ENCODE measurements at regions not wholly inside any gene's neighbourhood (a gene's known extent, or its start where the extent isn't known, plus 50 kb on each side); places are given as distances from the start of the nearest gene placed in this dataset.

DNA sequence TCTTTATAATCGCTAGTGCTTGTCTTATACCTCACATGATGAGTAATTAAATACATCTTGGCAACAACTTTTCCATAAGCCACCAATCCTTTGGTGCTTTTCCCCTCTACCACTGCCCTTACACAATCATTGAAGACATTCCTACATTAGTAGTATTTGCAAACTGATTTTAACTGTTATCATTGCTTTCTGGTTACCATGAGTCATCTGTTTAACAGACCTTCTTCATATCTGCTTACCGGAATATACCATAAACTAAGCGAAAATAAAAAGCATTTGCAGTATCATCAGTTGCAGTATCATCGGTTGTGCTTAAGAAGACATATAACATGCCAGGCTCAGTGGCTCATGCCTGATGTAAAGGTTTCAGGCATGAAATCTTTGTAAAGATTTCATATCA lies 54.8 kb upstream of the PLEKHA5 start:
- H3K27me3 ChIP-seq = no peaks in the 10 kb centered on the region
- no peaks in the 10 kb centered on the region for H3K36me3 ChIP-seq
- intact Hi-C loops (cut with DNase I) = no loop called here
- H3K9me3 ChIP-seq = no peaks in the 10 kb centered on the region
- H3K4me3 ChIP-seq = no peak overlapping the region
- H3K27ac ChIP-seq = no peak overlapping the region
- TF ChIP-seq POLR2A (IDR thresholded peaks at IDR 0.05) (no peak), POLR2AphosphoS5 (IDR thresholded peaks at IDR 0.05) (no peak), EP300 (IDR thresholded peaks at IDR 0.05) (no peak)
- TF ChIP-seq, protein P1, sequence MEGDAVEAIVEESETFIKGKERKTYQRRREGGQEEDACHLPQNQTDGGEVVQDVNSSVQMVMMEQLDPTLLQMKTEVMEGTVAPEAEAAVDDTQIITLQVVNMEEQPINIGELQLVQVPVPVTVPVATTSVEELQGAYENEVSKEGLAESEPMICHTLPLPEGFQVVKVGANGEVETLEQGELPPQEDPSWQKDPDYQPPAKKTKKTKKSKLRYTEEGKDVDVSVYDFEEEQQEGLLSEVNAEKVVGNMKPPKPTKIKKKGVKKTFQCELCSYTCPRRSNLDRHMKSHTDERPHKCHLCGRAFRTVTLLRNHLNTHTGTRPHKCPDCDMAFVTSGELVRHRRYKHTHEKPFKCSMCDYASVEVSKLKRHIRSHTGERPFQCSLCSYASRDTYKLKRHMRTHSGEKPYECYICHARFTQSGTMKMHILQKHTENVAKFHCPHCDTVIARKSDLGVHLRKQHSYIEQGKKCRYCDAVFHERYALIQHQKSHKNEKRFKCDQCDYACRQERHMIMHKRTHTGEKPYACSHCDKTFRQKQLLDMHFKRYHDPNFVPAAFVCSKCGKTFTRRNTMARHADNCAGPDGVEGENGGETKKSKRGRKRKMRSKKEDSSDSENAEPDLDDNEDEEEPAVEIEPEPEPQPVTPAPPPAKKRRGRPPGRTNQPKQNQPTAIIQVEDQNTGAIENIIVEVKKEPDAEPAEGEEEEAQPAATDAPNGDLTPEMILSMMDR (IDR thresholded peaks at IDR 0.05) = no peak
- no peaks in the 10 kb centered on the region for H3K4me1 ChIP-seq
- no peak for DNase-seq
- WGBS, 2 donors = 62 to 78% methylated on average over 4 of the region's 4 CpGs

DNA sequence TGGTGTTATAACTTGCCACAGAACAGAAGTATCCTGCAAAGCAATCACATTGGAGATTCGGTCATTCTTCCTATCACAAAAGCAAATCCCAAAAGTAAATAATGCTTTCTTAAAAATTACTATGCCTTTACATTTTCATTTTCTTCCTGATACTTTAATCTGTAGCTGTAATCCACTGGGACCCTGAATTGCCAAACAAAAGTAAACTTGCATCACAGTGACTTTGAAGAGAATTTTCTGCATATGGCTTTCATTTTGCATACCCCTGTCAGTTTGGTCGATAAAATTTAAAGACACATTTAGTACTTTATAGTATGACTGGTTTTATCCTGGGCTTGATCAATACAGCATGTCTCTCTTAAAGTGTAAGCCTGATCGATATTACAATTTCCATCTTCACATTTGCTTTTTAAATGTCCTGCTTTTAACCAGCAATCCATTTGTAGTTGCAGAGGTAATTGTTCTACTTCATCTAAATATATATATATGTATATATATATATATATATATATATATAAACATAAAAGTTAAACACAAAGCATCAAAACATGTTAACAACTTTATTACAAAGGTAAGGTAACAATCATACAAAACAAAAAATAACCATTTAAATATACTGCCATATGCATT lies 53.7 kb upstream of the PLEKHA5 start:
- intact Hi-C loops (cut with DNase I) = no loop called here
- Histone ChIP-seq H3K27me3 (no peaks in the 10 kb centered on the region), H3K27ac (no peak overlapping the region), H3K36me3 (no peaks in the 10 kb centered on the region), H3K4me1 (no peaks in the 10 kb centered on the region), H3K9me3 (no peaks in the 10 kb centered on the region), H3K4me3 (no peak overlapping the region)
- 90 to 92% methylated on average over 3 of the region's 3 CpGs for WGBS, 2 donors
- TF ChIP-seq, protein P1 (IDR thresholded peaks at IDR 0.05) = no peak
- TF ChIP-seq POLR2AphosphoS5 (IDR thresholded peaks at IDR 0.05) = no peak
- TF ChIP-seq EP300 (IDR thresholded peaks at IDR 0.05) = no peak
- TF ChIP-seq POLR2A (IDR thresholded peaks at IDR 0.05) = no peak
- DNase-seq = no peak

Measured in sigmoid colon (tissue), 6 donors.